GM23248 (cell line): ENCODE measurements at regions not wholly inside any gene's neighbourhood (a gene's known extent, or its start where the extent isn't known, plus 50 kb on each side); places are given as distances from the start of the nearest gene placed in this dataset.
"Not testable (repeated sequence)": the region's sequence is repeated elsewhere in the genome, so short reads cannot be mapped to it uniquely, and the experiment has no call there.

Experiments
- EZH2 ChIP-seq: fragments of 200-600 bp; sonication (generic); IDR thresholded peaks from 2 replicates; pipeline ENCODE4 v1.6.1; 2018; ENCODE audit warnings: antibody characterized with exemption, mild to moderate bottlenecking; ENCODE audit not compliant: insufficient read depth, poor library complexity, severe bottlenecking
- EZH2phosphoT487 ChIP-seq: fragments of 200-600 bp; sonication (generic); IDR thresholded peaks from 2 replicates; pipeline ENCODE4 v1.6.1; 2018; ENCODE audit warnings: antibody characterized with exemption, moderate library complexity, mild to moderate bottlenecking, low read depth; ENCODE audit not compliant: insufficient read depth

GRCh38 chr1:149218080-149218988, 115.0 kb upstream of the NBPF9 start:
- TF ChIP-seq EZH2phosphoT487, EZH2: not testable (repeated sequence)
